ENCODE measurements at regions not wholly inside any gene's neighbourhood (a gene's known extent, or its start where the extent isn't known, plus 50 kb on each side); places are given as distances from the start of the nearest gene placed in this dataset.
"Not testable (repeated sequence)": the region's sequence is repeated elsewhere in the genome, so short reads cannot be mapped to it uniquely, and the experiment has no call there.

DNA sequence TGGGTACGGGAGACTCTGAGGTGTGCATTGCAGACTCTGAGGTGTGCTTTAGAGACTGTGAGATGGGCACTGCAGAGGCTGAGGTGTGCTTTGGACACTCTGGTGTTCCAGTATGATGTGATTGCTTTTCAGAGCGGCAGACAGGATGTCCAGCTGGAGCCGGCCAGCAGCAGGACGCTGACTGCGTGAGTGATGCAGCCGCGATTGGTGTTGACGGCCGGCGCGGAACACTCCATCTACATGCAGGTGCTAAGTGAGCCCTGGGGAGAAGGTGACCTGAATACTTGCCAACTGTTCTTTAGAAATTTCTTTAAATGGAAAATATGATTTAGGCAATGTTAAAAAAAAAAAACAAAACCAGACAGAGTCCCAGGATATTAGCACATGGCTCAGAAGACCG, 103.1 kb upstream of the PPP2R3B start:
- Histone ChIP-seq H3K27ac (no peak overlapping the region), H3K36me3 (ENCODE audit: control insufficient read depth, insufficient read depth, low read length) (no peaks in the 10 kb centered on the region), H3K4me3 (ENCODE audit: low read depth, low read length) (no peak overlapping the region), H3K4me2 (ENCODE audit: low read length) (no peak overlapping the region), H3K9ac (no peak overlapping the region), H3K4me1 (no peaks in the 10 kb centered on the region), H2AFZ (no peak overlapping the region), H3K27me3 (ENCODE audit: control insufficient read depth, insufficient read depth, low read length) (no peaks in the 10 kb centered on the region), H3K79me2 (no peaks in the 10 kb centered on the region), H3K9me3 (ENCODE audit: control insufficient read depth, low read length) (no peaks in the 10 kb centered on the region)
- TF ChIP-seq, protein P1, sequence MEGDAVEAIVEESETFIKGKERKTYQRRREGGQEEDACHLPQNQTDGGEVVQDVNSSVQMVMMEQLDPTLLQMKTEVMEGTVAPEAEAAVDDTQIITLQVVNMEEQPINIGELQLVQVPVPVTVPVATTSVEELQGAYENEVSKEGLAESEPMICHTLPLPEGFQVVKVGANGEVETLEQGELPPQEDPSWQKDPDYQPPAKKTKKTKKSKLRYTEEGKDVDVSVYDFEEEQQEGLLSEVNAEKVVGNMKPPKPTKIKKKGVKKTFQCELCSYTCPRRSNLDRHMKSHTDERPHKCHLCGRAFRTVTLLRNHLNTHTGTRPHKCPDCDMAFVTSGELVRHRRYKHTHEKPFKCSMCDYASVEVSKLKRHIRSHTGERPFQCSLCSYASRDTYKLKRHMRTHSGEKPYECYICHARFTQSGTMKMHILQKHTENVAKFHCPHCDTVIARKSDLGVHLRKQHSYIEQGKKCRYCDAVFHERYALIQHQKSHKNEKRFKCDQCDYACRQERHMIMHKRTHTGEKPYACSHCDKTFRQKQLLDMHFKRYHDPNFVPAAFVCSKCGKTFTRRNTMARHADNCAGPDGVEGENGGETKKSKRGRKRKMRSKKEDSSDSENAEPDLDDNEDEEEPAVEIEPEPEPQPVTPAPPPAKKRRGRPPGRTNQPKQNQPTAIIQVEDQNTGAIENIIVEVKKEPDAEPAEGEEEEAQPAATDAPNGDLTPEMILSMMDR (IDR thresholded peaks at IDR 0.05) = no peak

DNA sequence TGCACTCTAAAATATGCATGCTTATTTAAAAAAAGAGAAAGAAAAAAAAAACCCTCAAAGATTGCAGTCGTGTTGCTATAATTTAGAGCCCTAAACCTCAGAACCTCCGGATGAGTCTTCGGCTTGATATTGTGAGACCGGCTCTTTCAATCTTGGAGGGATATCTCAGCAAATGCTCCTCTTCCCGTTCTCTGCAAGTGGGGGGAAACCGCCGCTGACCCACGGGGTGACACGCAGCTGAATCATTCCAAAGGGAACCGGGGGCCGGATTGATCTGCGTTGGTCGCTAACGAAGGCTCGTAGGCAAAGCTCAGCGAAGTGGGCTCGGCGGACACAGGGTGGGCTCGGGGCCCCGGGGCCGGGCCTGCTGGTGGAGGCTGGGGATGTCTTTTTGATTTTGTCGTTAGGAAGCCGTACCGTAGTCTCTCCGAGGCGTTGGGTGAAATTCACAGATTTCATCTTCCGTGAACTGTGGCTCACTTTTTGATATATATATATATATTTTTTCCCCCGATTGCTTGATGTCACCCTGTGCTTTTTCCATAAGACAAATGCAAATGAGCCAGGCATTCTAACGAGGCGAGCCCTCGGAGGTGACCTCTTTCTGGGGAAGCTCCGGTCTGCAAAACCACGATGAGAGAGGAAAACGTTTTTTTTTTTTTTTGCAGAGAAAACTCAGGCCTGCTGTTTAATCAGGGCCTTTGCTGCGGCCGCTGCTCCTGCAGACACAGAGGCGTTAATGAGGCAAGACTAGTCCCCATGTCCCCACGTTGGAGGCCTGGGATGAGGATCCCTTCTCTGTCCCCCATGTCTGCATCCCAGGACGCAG, 110.7 kb upstream of the PPP2R3B start:
- Histone ChIP-seq H2AFZ (no peak overlapping the region), H3K36me3 (ENCODE audit: control insufficient read depth, insufficient read depth, low read length) (no peaks in the 10 kb centered on the region), H3K4me1 (no peaks in the 10 kb centered on the region), H3K9ac (no peak overlapping the region), H3K4me2 (ENCODE audit: low read length) (no peak overlapping the region), H3K9me3 (ENCODE audit: control insufficient read depth, low read length) (no peaks in the 10 kb centered on the region), H3K27me3 (ENCODE audit: control insufficient read depth, insufficient read depth, low read length) (no peaks in the 10 kb centered on the region), H3K27ac (no peak overlapping the region), H3K4me3 (ENCODE audit: low read depth, low read length) (no peak overlapping the region), H3K79me2 (no peaks in the 10 kb centered on the region)
- TF ChIP-seq, protein P1 (IDR thresholded peaks at IDR 0.05) = no peak

DNA sequence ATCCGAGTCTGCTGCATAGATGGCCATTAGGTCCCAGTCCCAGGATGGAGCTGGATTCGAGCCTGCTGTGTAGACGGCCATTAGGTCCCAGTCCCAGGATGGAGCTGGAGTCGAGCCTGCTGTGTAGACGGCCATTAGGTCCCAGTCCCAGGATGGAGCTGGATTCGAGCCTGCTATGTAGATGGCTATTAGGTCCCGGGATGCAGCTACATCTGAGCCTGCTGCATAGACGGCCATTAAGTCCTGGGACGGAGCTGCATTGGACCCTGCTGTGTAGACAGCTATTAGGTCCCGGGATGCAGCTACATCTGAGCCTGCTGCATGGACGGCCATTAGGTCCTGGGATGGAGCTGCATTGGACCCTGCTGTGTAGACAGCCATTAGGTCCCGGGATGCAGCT, 112.2 kb upstream of the PPP2R3B start:
- H3K4me3 ChIP-seq (ENCODE audit: low read depth, low read length); H3K79me2 ChIP-seq; H3K4me1 ChIP-seq; H2AFZ ChIP-seq; H3K36me3 ChIP-seq (ENCODE audit: control insufficient read depth, insufficient read depth, low read length); H3K27me3 ChIP-seq (ENCODE audit: control insufficient read depth, insufficient read depth, low read length); H3K4me2 ChIP-seq (ENCODE audit: low read length); H3K9me3 ChIP-seq (ENCODE audit: control insufficient read depth, low read length); H3K27ac ChIP-seq; H3K9ac ChIP-seq: not testable (repeated sequence)

DNA sequence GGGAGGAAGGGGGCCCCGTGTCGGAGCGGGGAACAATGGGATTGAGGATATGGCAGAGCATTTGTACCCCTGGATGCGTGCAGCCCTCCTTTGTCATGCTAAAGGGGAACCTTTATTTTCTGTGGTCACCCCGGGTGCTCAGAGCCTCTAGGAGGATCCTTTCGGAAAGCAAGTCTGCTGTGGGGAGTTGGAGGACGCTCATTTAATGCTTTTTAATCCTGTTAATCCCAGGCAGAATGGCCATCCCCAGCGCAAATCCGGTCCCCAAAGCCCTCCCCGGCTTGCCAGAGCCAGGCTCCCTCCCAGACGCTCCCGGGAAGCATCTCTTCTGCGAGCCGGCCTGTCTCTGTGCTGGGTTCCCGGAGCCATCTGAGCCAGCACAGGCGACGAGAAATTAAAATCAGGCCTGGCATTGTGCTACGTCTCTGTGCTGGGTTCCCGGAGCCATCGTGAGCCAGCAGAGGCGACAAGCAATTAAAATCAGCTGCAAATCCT, 113.2 kb upstream of the PPP2R3B start:
- no peak overlapping the region for H3K4me3 ChIP-seq (ENCODE audit: low read depth, low read length)

DNA sequence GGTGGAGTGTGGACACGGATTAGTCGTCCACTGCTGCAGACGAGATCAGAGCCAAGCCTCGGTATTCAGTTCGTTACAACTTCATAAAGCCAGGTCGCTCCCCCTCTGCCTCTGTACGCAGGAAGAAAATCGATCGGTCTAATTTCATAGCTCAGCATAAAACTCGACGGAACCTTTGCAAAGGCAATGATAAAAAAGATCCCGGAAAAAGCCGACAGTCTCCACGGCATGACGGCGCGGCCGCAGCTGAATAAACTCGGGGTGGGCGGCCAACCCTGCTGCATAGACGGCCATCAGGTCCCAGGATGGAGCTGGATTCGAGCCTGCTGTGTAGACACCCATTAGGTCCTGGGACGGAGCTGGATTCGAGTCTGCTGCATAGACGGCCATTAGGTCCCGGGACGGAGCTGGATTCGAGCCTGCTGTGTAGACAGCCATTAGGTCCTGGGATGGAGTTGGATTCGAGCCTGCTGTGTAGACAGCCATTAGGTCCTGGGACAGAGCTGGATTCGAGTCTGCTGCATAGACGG, 113.8 kb upstream of the PPP2R3B start:
- Histone ChIP-seq H3K9me3 (ENCODE audit: control insufficient read depth, low read length) (no peaks in the 10 kb centered on the region), H3K4me3 (ENCODE audit: low read depth, low read length) (no peak overlapping the region), H3K36me3 (ENCODE audit: control insufficient read depth, insufficient read depth, low read length) (no peaks in the 10 kb centered on the region), H3K4me2 (ENCODE audit: low read length) (no peak overlapping the region), H3K27me3 (ENCODE audit: control insufficient read depth, insufficient read depth, low read length) (no peaks in the 10 kb centered on the region), H2AFZ (no peak overlapping the region), H3K4me1 (no peaks in the 10 kb centered on the region), H3K79me2 (no peaks in the 10 kb centered on the region), H3K27ac (no peak overlapping the region), H3K9ac (no peak overlapping the region)
- TF ChIP-seq, protein P1 (IDR thresholded peaks at IDR 0.05) = no peak

More for the DNA sequence above, 113.2 kb upstream of the PPP2R3B start:
- no peaks in the 10 kb centered on the region for H3K36me3 ChIP-seq (ENCODE audit: control insufficient read depth, insufficient read depth, low read length)
- no peak overlapping the region for H3K9ac ChIP-seq
- no peaks in the 10 kb centered on the region for H3K79me2 ChIP-seq
- H2AFZ ChIP-seq = no peak overlapping the region
- peak overlapping the region; percentile 35 for H3K4me2 ChIP-seq (ENCODE audit: low read length)
- no peak overlapping the region for H3K27ac ChIP-seq
- no peaks in the 10 kb centered on the region for H3K27me3 ChIP-seq (ENCODE audit: control insufficient read depth, insufficient read depth, low read length)
- TF ChIP-seq, protein P1 (IDR thresholded peaks at IDR 0.05) = no peak
- no peaks in the 10 kb centered on the region for H3K4me1 ChIP-seq
- no peaks in the 10 kb centered on the region for H3K9me3 ChIP-seq (ENCODE audit: control insufficient read depth, low read length)
